ENCODE measurements at regions not wholly inside any gene's neighbourhood (a gene's known extent, or its start where the extent isn't known, plus 50 kb on each side); places are given as distances from the start of the nearest gene placed in this dataset.

GRCh38 chr6:40947876-40948526 is 91.0 kb downstream of the UNC5CL start:
- peaks cover 0 to 5% (median 2%) of the 10 kb centered on the region in 5 donors for H3K27me3 ChIP-seq (ENCODE audit: control insufficient read depth in 5 of 5, insufficient read depth in 4 of 5, low read length in 5 of 5)
- no peak overlapping the region for H3K9ac ChIP-seq (ENCODE audit: low read length in 5 of 5)
- no peaks in the 10 kb centered on the region for H3K4me1 ChIP-seq (ENCODE audit: control insufficient read depth in 5 of 5, insufficient read depth in 5 of 5, low read length in 5 of 5)
- H3K27ac ChIP-seq (ENCODE audit: low read depth, low read length): no peak overlapping the region
- peaks cover 0 to 4% (median 0%) of the 10 kb centered on the region in 5 donors for H3K9me3 ChIP-seq (ENCODE audit: control insufficient read depth in 5 of 5, low read length in 5 of 5)
- H3K4me3 ChIP-seq (ENCODE audit: low read depth in 1 of 5, low read length in 5 of 5): no peak overlapping the region
- no peaks in the 10 kb centered on the region for H3K36me3 ChIP-seq (ENCODE audit: control insufficient read depth in 5 of 5, insufficient read depth in 5 of 5, low read length in 5 of 5)

DNA sequence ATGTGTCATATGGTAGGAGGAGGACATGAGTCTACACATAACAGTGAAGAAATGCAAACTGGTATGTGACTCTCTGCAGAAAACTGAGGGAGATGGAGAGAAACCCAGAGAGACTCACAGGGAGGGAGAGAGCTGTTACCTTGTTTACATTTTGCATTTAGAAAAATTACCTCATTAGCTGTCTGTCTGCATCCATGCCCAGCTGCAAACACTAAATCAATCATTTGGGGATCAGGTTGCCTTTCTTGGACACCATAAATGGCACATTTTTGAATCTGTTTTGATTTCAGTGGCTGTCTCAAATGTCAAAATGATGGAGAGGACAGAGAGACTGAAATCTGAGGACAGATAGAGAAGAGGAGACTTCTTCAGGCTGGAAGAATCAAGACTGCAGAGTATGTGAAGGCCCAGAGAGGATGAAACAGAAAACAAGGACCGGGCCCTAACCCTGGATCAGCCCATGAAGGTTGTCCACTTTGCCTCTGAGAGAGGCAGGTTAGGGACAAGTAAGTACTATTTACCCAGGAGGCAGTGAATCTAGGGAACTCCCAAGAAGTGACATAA is 92.2 kb downstream of the UNC5CL start:
- Histone ChIP-seq H3K9ac (ENCODE audit: low read length in 5 of 5) (no peak overlapping the region), H3K27ac (ENCODE audit: low read depth, low read length) (no peak overlapping the region), H3K4me3 (ENCODE audit: low read depth in 1 of 5, low read length in 5 of 5) (no peak overlapping the region), H3K9me3 (ENCODE audit: control insufficient read depth in 5 of 5, low read length in 5 of 5) (no peaks in the 10 kb centered on the region), H3K4me1 (ENCODE audit: control insufficient read depth in 5 of 5, insufficient read depth in 5 of 5, low read length in 5 of 5) (no peaks in the 10 kb centered on the region), H3K27me3 (ENCODE audit: control insufficient read depth in 5 of 5, insufficient read depth in 4 of 5, low read length in 5 of 5) (peaks cover 0 to 5% (median 2%) of the 10 kb centered on the region in 5 donors), H3K36me3 (ENCODE audit: control insufficient read depth in 5 of 5, insufficient read depth in 5 of 5, low read length in 5 of 5) (no peaks in the 10 kb centered on the region)

- Histone ChIP-seq H3K27me3 (ENCODE audit: control insufficient read depth in 5 of 5, insufficient read depth in 4 of 5, low read length in 5 of 5) (peaks cover 0 to 5% (median 0%) of the 10 kb centered on the region in 5 donors), H3K4me1 (ENCODE audit: control insufficient read depth in 5 of 5, insufficient read depth in 5 of 5, low read length in 5 of 5) (no peaks in the 10 kb centered on the region), H3K9ac (ENCODE audit: low read length in 5 of 5) (no peak overlapping the region), H3K9me3 (ENCODE audit: control insufficient read depth in 5 of 5, low read length in 5 of 5) (no peaks in the 10 kb centered on the region), H3K36me3 (ENCODE audit: control insufficient read depth in 5 of 5, insufficient read depth in 5 of 5, low read length in 5 of 5) (no peaks in the 10 kb centered on the region), H3K27ac (ENCODE audit: low read depth, low read length) (no peak overlapping the region), H3K4me3 (ENCODE audit: low read depth in 1 of 5, low read length in 5 of 5) (no peak overlapping the region)
Observed at GRCh38 chr6:40937491-40937890, 101.5 kb downstream of the UNC5CL start.

- H3K27ac ChIP-seq (ENCODE audit: low read depth, low read length): no peak overlapping the region
- H3K4me3 ChIP-seq (ENCODE audit: low read depth in 1 of 5, low read length in 5 of 5): no peak overlapping the region
- H3K36me3 ChIP-seq (ENCODE audit: control insufficient read depth in 5 of 5, insufficient read depth in 5 of 5, low read length in 5 of 5): no peaks in the 10 kb centered on the region
- no peak overlapping the region for H3K9ac ChIP-seq (ENCODE audit: low read length in 5 of 5)
- H3K9me3 ChIP-seq (ENCODE audit: control insufficient read depth in 5 of 5, low read length in 5 of 5): no peaks in the 10 kb centered on the region
- peaks cover 0 to 5% (median 0%) of the 10 kb centered on the region in 5 donors for H3K27me3 ChIP-seq (ENCODE audit: control insufficient read depth in 5 of 5, insufficient read depth in 4 of 5, low read length in 5 of 5)
- no peaks in the 10 kb centered on the region for H3K4me1 ChIP-seq (ENCODE audit: control insufficient read depth in 5 of 5, insufficient read depth in 5 of 5, low read length in 5 of 5)
Observed at GRCh38 chr6:40936818-40937251, 102.2 kb downstream of the UNC5CL start.

- H3K9me3 ChIP-seq (ENCODE audit: control insufficient read depth in 5 of 5, low read length in 5 of 5): no peaks in the 10 kb centered on the region
- H3K27me3 ChIP-seq (ENCODE audit: control insufficient read depth in 5 of 5, insufficient read depth in 4 of 5, low read length in 5 of 5): no peaks in the 10 kb centered on the region
- no peak overlapping the region for H3K9ac ChIP-seq (ENCODE audit: low read length in 5 of 5)
- H3K27ac ChIP-seq (ENCODE audit: low read depth, low read length): no peak overlapping the region
- H3K4me3 ChIP-seq (ENCODE audit: low read depth in 1 of 5, low read length in 5 of 5): no peak overlapping the region
- no peaks in the 10 kb centered on the region for H3K36me3 ChIP-seq (ENCODE audit: control insufficient read depth in 5 of 5, insufficient read depth in 5 of 5, low read length in 5 of 5)
- no peaks in the 10 kb centered on the region for H3K4me1 ChIP-seq (ENCODE audit: control insufficient read depth in 5 of 5, insufficient read depth in 5 of 5, low read length in 5 of 5)
Observed at GRCh38 chr6:40933864-40934263, 105.2 kb downstream of the UNC5CL start.

DNA sequence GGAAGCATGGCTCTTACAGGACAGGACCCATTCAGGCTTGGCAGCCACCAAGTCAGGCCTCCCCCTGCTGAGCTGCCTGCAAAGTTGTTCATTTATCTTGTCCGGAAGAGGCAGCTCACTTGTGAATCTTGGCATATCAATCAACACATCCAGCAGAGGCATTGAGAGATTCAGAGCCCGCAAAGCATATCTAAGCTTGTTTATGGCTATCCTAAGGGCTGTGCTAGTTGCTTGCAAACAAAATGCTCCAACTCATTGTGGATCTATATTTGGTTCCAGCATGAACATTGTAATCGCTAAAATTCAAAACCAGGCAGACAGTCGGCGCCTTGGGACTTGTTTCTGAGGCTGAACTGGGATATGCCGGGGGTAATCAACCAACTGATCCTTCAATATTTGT is 106.1 kb downstream of the UNC5CL start:
- H3K4me3 ChIP-seq (ENCODE audit: low read depth in 1 of 5, low read length in 5 of 5): no peak overlapping the region
- no peaks in the 10 kb centered on the region for H3K27me3 ChIP-seq (ENCODE audit: control insufficient read depth in 5 of 5, insufficient read depth in 4 of 5, low read length in 5 of 5)
- H3K9me3 ChIP-seq (ENCODE audit: control insufficient read depth in 5 of 5, low read length in 5 of 5): no peaks in the 10 kb centered on the region
- no peak overlapping the region for H3K27ac ChIP-seq (ENCODE audit: low read depth, low read length)
- H3K4me1 ChIP-seq (ENCODE audit: control insufficient read depth in 5 of 5, insufficient read depth in 5 of 5, low read length in 5 of 5): no peaks in the 10 kb centered on the region
- H3K36me3 ChIP-seq (ENCODE audit: control insufficient read depth in 5 of 5, insufficient read depth in 5 of 5, low read length in 5 of 5): no peaks in the 10 kb centered on the region
- H3K9ac ChIP-seq (ENCODE audit: low read length in 5 of 5): no peak overlapping the region

GRCh38 chr6:40932366-40932765 is 106.7 kb downstream of the UNC5CL start:
- Histone ChIP-seq H3K27me3 (ENCODE audit: control insufficient read depth in 5 of 5, insufficient read depth in 4 of 5, low read length in 5 of 5) (no peaks in the 10 kb centered on the region), H3K4me1 (ENCODE audit: control insufficient read depth in 5 of 5, insufficient read depth in 5 of 5, low read length in 5 of 5) (no peaks in the 10 kb centered on the region), H3K9ac (ENCODE audit: low read length in 5 of 5) (no peak overlapping the region), H3K27ac (ENCODE audit: low read depth, low read length) (no peak overlapping the region), H3K4me3 (ENCODE audit: low read depth in 1 of 5, low read length in 5 of 5) (no peak overlapping the region), H3K36me3 (ENCODE audit: control insufficient read depth in 5 of 5, insufficient read depth in 5 of 5, low read length in 5 of 5) (no peaks in the 10 kb centered on the region), H3K9me3 (ENCODE audit: control insufficient read depth in 5 of 5, low read length in 5 of 5) (no peaks in the 10 kb centered on the region)

- no peaks in the 10 kb centered on the region for H3K4me1 ChIP-seq (ENCODE audit: control insufficient read depth in 5 of 5, insufficient read depth in 5 of 5, low read length in 5 of 5)
- H3K27ac ChIP-seq (ENCODE audit: low read depth, low read length): no peak overlapping the region
- H3K27me3 ChIP-seq (ENCODE audit: control insufficient read depth in 5 of 5, insufficient read depth in 4 of 5, low read length in 5 of 5): no peaks in the 10 kb centered on the region
- no peak overlapping the region for H3K4me3 ChIP-seq (ENCODE audit: low read depth in 1 of 5, low read length in 5 of 5)
- H3K9ac ChIP-seq (ENCODE audit: low read length in 5 of 5): no peak overlapping the region
- no peaks in the 10 kb centered on the region for H3K36me3 ChIP-seq (ENCODE audit: control insufficient read depth in 5 of 5, insufficient read depth in 5 of 5, low read length in 5 of 5)
- no peaks in the 10 kb centered on the region for H3K9me3 ChIP-seq (ENCODE audit: control insufficient read depth in 5 of 5, low read length in 5 of 5)
Observed at GRCh38 chr6:40931931-40932330, 107.1 kb downstream of the UNC5CL start.

DNA sequence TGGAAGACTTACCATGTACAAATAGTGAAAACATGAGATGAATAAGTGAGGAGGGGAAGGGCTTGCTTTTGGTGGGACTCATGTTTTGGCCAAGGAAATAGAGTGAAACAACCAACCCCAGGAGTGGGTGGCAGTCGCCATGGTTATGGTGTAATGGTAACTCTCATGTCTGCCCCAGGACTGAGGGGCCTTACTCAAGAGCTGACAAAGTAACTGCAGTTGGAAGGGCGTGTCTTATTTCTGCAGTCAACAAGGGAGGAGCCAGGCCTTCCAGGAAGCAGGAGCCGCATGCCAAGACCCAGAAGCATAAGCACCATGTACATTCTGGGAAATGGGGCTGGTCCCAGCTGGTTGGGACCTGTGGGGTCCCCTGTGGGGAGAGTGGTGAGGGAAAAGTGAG is 108.5 kb downstream of the UNC5CL start:
- H3K27me3 ChIP-seq (ENCODE audit: control insufficient read depth in 5 of 5, insufficient read depth in 4 of 5, low read length in 5 of 5): peaks cover 0 to 3% (median 0%) of the 10 kb centered on the region in 5 donors
- no peaks in the 10 kb centered on the region for H3K4me1 ChIP-seq (ENCODE audit: control insufficient read depth in 5 of 5, insufficient read depth in 5 of 5, low read length in 5 of 5)
- no peak overlapping the region for H3K9ac ChIP-seq (ENCODE audit: low read length in 5 of 5)
- no peaks in the 10 kb centered on the region for H3K9me3 ChIP-seq (ENCODE audit: control insufficient read depth in 5 of 5, low read length in 5 of 5)
- H3K27ac ChIP-seq (ENCODE audit: low read depth, low read length): no peak overlapping the region
- no peaks in the 10 kb centered on the region for H3K36me3 ChIP-seq (ENCODE audit: control insufficient read depth in 5 of 5, insufficient read depth in 5 of 5, low read length in 5 of 5)
- H3K4me3 ChIP-seq (ENCODE audit: low read depth in 1 of 5, low read length in 5 of 5): no peak overlapping the region

- Histone ChIP-seq H3K9me3 (ENCODE audit: control insufficient read depth in 5 of 5, low read length in 5 of 5) (no peaks in the 10 kb centered on the region), H3K36me3 (ENCODE audit: control insufficient read depth in 5 of 5, insufficient read depth in 5 of 5, low read length in 5 of 5) (no peaks in the 10 kb centered on the region), H3K9ac (ENCODE audit: low read length in 5 of 5) (no peak overlapping the region), H3K27me3 (ENCODE audit: control insufficient read depth in 5 of 5, insufficient read depth in 4 of 5, low read length in 5 of 5) (peaks cover 0 to 3% (median 0%) of the 10 kb centered on the region in 5 donors), H3K27ac (ENCODE audit: low read depth, low read length) (no peak overlapping the region), H3K4me1 (ENCODE audit: control insufficient read depth in 5 of 5, insufficient read depth in 5 of 5, low read length in 5 of 5) (no peaks in the 10 kb centered on the region), H3K4me3 (ENCODE audit: low read depth in 1 of 5, low read length in 5 of 5) (no peak overlapping the region)
Observed at GRCh38 chr6:40930045-40930444, 109.0 kb downstream of the UNC5CL start.
